ENCODE measurements at regions not wholly inside any gene's neighbourhood (a gene's known extent, or its start where the extent isn't known, plus 50 kb on each side); places are given as distances from the start of the nearest gene placed in this dataset.
"Not testable (repeated sequence)": the region's sequence is repeated elsewhere in the genome, so short reads cannot be mapped to it uniquely, and the experiment has no call there.

- no peak for DNase-seq (ENCODE audit: low read depth)
These were observed 80.7 kb upstream of the CCDC167 start for GRCh38 chr6:37580176-37580955.

- no peak for DNase-seq (ENCODE audit: low read depth)
These were observed 79.9 kb upstream of the CCDC167 start for GRCh38 chr6:37579444-37580067.

GRCh38 chr6:37578104-37578503, 78.4 kb upstream of the CCDC167 start:
- no peak for DNase-seq (ENCODE audit: low read depth)

GRCh38 chr6:37576336-37576737, 76.6 kb upstream of the CCDC167 start:
- peak; percentile 81 for DNase-seq (ENCODE audit: low read depth)

GRCh38 chr6:37575221-37575620, 75.5 kb upstream of the CCDC167 start:
- DNase-seq (ENCODE audit: low read depth), result peak; percentile 43

- DNase-seq (ENCODE audit: low read depth), result no peak
These were observed 72.6 kb upstream of the CCDC167 start for GRCh38 chr6:37572334-37572733.

- DNase-seq (ENCODE audit: low read depth), result no peak
These were observed 70.9 kb upstream of the CCDC167 start for GRCh38 chr6:37570482-37571133.

- no peak for DNase-seq (ENCODE audit: low read depth)
These were observed 70.2 kb upstream of the CCDC167 start for GRCh38 chr6:37569743-37570481.

- no peak for DNase-seq (ENCODE audit: low read depth)
These were observed 69.6 kb upstream of the CCDC167 start for GRCh38 chr6:37569317-37569716.

GRCh38 chr6:37566950-37567349, 67.3 kb upstream of the CCDC167 start:
- DNase-seq (ENCODE audit: low read depth), result no peak

- DNase-seq (ENCODE audit: low read depth), result no peak
These were observed 66.6 kb upstream of the CCDC167 start for GRCh38 chr6:37566111-37566949.

GRCh38 chr6:37565267-37566110, 65.8 kb upstream of the CCDC167 start:
- DNase-seq (ENCODE audit: low read depth), result no peak

GRCh38 chr6:37562926-37563288, 63.2 kb upstream of the CCDC167 start:
- not testable (repeated sequence) for DNase-seq (ENCODE audit: low read depth)

- DNase-seq (ENCODE audit: low read depth), result no peak
These were observed 61.7 kb upstream of the CCDC167 start for GRCh38 chr6:37561361-37561760.

GRCh38 chr6:37560737-37561103, 61.0 kb upstream of the CCDC167 start:
- DNase-seq (ENCODE audit: low read depth), result no peak

GRCh38 chr6:37559501-37559900, 59.8 kb upstream of the CCDC167 start:
- no peak for DNase-seq (ENCODE audit: low read depth)

GRCh38 chr6:37559050-37559449, 59.4 kb upstream of the CCDC167 start:
- DNase-seq (ENCODE audit: low read depth), result no peak

- DNase-seq (ENCODE audit: low read depth), result no peak
These were observed 59.0 kb upstream of the CCDC167 start for GRCh38 chr6:37558646-37559045.

GRCh38 chr6:37558168-37558567, 58.5 kb upstream of the CCDC167 start:
- DNase-seq (ENCODE audit: low read depth), result no peak

GRCh38 chr6:37557645-37558114, 58.0 kb upstream of the CCDC167 start:
- DNase-seq (ENCODE audit: low read depth), result no peak

Measured in myocyte (in vitro differentiated cells).